Neural crest cell (in vitro differentiated cells): ENCODE measurements at regions not wholly inside any gene's neighbourhood (a gene's known extent, or its start where the extent isn't known, plus 50 kb on each side); places are given as distances from the start of the nearest gene placed in this dataset.

Experiments used
- DNase-seq: peaks from one replicate; pipeline ENCODE4 v3.0.0; 2021; ENCODE audit warnings: low read depth, mixed read lengths, low spot score
- H3K27ac Mint-ChIP-seq: one replicate; pipeline ENCODE4 v1.8.0; 2021; ENCODE audit warnings: mild to moderate bottlenecking, mixed read lengths; ENCODE audit not compliant: unreplicated experiment
- H3K27me3 Mint-ChIP-seq: 2 replicates; pipeline ENCODE4 v1.8.0; 2021; ENCODE audit warnings: low read depth, mild to moderate bottlenecking, mixed read lengths
- H3K36me3 Mint-ChIP-seq: 2 replicates; pipeline ENCODE4 v1.8.0; 2021; ENCODE audit warnings: low read depth, mild to moderate bottlenecking, mixed read lengths
- H3K4me1 Mint-ChIP-seq: 2 replicates; pipeline ENCODE4 v1.8.0; 2021; ENCODE audit warnings: mixed read lengths
- H3K4me3 Mint-ChIP-seq: one replicate; pipeline ENCODE4 v1.8.0; 2021; ENCODE audit warnings: mild to moderate bottlenecking, mixed read lengths
- H3K9me3 Mint-ChIP-seq: 2 replicates; pipeline ENCODE4 v1.8.0; 2021; ENCODE audit warnings: mixed read lengths
- TF ChIP-seq, protein P1 (sequence below): fragments of 200-600 bp; sonication (generic); conservative IDR thresholded peaks from 2 replicates; pipeline ENCODE4 v1.5.0; 2021; ENCODE audit warnings: antibody characterized with exemption, mild to moderate bottlenecking

DNA sequence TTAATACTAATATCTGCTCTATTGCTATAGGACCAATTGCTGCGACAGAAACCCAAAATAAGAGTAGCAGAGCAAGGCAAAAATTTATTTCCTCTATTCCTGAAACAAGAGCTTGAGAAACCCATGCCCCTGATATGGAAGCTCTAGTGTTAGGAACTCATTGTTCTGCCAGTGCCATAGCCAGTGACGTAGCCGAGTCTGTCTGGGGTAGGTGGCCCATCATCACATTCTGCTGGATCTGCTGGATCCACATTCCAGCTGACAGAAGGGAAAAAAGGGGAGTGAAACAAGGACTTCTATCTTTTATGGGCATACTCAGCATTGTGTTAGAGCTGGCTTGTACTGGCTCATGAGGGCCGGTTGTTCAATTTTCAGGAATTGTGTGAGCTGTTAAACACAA is 248.9 kb upstream of the MON1B start:
- H3K4me1 Mint-ChIP-seq: peaks cover 13% of the 10 kb centered on the region
- H3K9me3 Mint-ChIP-seq: no peaks in the 10 kb centered on the region
- no peak overlapping the region for H3K27ac Mint-ChIP-seq
- no peak overlapping the region for H3K4me3 Mint-ChIP-seq
- H3K36me3 Mint-ChIP-seq: no peaks in the 10 kb centered on the region
- TF ChIP-seq, protein P1, sequence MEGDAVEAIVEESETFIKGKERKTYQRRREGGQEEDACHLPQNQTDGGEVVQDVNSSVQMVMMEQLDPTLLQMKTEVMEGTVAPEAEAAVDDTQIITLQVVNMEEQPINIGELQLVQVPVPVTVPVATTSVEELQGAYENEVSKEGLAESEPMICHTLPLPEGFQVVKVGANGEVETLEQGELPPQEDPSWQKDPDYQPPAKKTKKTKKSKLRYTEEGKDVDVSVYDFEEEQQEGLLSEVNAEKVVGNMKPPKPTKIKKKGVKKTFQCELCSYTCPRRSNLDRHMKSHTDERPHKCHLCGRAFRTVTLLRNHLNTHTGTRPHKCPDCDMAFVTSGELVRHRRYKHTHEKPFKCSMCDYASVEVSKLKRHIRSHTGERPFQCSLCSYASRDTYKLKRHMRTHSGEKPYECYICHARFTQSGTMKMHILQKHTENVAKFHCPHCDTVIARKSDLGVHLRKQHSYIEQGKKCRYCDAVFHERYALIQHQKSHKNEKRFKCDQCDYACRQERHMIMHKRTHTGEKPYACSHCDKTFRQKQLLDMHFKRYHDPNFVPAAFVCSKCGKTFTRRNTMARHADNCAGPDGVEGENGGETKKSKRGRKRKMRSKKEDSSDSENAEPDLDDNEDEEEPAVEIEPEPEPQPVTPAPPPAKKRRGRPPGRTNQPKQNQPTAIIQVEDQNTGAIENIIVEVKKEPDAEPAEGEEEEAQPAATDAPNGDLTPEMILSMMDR: no peak
- DNase-seq: no peak
- H3K27me3 Mint-ChIP-seq: no peaks in the 10 kb centered on the region

DNA sequence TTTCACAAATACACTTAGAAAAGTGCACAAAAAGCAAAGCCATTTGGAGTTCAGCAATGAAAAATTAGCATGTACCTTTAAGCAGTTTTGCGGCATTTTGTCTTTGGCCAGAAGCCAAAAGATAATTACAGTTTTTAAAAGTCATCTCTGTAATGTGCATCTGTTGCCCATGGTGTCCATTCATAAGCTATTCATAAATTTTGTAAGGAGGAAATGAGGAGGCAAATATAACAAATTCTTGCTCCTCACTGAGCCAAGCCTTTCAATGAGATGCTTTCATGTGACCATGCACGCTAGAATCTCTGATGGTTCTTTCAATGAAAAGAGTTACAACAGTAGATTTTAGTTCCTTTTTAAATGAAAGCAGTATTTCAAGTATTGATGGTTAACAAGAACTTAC is 247.1 kb upstream of the MON1B start:
- DNase-seq: no peak
- H3K4me1 Mint-ChIP-seq: peaks cover 13% of the 10 kb centered on the region

DNA sequence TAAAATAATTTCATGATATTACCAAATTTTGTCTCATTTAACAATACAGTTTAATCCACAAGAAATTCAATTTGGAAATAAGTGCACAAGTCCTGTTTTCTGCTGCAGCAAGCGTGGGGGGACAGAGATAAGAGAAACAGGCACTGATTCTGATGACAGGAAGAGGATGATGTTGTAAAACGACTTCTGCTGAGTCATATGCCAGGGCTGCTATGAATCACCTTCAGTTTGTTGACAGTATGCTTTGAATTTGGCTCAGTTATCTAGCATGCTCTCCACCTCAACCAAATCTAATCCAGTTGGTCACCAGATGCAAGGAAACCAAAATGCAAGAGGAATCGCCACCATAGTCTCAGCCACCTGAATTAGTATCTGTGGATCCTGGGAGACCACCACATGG is 244.1 kb upstream of the MON1B start:
- peaks cover 10% of the 10 kb centered on the region for H3K9me3 Mint-ChIP-seq
- no peaks in the 10 kb centered on the region for H3K4me1 Mint-ChIP-seq
- H3K36me3 Mint-ChIP-seq: no peaks in the 10 kb centered on the region
- DNase-seq: no peak
- no peak overlapping the region for H3K4me3 Mint-ChIP-seq
- no peaks in the 10 kb centered on the region for H3K27me3 Mint-ChIP-seq
- no peak overlapping the region for H3K27ac Mint-ChIP-seq
- TF ChIP-seq, protein P1: no peak

More for the DNA sequence above, 247.1 kb upstream of the MON1B start:
- Mint-ChIP-seq H3K27me3 (no peaks in the 10 kb centered on the region), H3K9me3 (peaks cover 4% of the 10 kb centered on the region), H3K27ac (no peak overlapping the region), H3K36me3 (no peaks in the 10 kb centered on the region), H3K4me3 (no peak overlapping the region)
- TF ChIP-seq, protein P1: no peak

DNA sequence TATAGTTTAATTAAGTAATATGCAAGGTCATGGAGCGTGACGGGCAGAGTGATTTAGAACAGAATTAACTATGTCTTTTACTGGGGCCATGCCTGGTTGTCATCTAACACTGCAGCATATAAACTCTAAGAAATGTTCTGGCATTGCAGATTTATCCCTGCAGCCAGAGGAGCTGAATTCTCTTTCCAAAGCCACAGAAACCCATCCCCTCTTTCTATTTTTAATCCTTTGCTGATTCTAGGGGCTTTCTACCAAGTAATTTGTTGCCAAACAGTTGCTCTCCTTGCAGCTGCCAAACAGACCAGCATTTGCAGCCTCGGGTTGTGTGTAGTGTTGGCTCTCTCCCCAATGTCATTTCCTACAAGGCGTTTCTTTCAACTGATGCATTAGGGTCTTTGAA is 243.2 kb upstream of the MON1B start:
- no peak for DNase-seq
- no peak overlapping the region for H3K27ac Mint-ChIP-seq
- H3K9me3 Mint-ChIP-seq: peaks cover 10% of the 10 kb centered on the region
- no peaks in the 10 kb centered on the region for H3K36me3 Mint-ChIP-seq
- H3K4me1 Mint-ChIP-seq: no peaks in the 10 kb centered on the region
- H3K4me3 Mint-ChIP-seq: no peak overlapping the region
- TF ChIP-seq, protein P1: no peak
- no peaks in the 10 kb centered on the region for H3K27me3 Mint-ChIP-seq

DNA sequence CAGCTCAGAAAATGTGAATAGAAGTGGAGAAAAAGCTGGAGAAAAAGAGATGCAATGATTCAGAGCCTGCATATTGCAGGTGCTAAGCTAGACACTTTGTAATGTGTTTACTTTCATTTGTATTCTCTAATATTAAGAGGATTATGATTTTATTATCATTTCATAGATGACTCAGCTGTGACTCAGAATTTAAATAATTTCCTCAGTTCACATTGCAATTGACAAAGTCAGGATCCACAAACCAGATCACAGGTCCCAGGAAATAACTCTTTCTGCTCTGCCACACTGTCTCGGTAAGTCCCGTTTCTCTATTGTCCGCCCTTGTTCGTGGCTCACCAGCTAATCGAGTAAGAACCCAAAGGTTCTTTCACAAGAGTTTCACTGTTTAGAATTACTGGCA is 235.4 kb upstream of the MON1B start:
- Mint-ChIP-seq H3K9me3 (peaks cover 6% of the 10 kb centered on the region), H3K27ac (no peak overlapping the region), H3K4me1 (no peaks in the 10 kb centered on the region), H3K27me3 (no peaks in the 10 kb centered on the region), H3K36me3 (no peaks in the 10 kb centered on the region), H3K4me3 (no peak overlapping the region)
- TF ChIP-seq, protein P1: no peak
- DNase-seq: no peak

DNA sequence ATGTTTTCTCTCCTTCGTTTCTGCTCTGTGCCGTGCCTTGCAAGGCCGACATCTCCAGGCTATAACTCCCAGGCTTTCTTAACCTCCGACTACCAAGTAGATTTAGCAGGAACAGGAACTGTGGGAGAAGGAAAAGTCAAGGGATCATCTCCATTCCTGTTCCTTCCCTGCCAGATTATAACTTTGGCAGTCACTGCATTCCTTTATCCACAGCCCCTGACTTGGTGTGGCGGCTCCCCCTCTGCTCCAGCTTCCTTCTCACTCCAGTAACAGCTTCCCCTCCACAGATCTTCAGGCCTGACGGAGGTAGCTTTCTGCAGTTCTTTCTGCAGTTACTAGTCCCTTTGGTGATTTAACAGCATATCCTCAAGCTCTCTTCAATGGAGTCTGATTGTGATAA is 234.6 kb upstream of the MON1B start:
- Mint-ChIP-seq H3K9me3 (peaks cover 5% of the 10 kb centered on the region), H3K27ac (no peak overlapping the region), H3K4me1 (no peaks in the 10 kb centered on the region), H3K27me3 (no peaks in the 10 kb centered on the region), H3K36me3 (no peaks in the 10 kb centered on the region), H3K4me3 (no peak overlapping the region)
- TF ChIP-seq, protein P1: no peak
- no peak for DNase-seq
